Gastroesophageal sphincter (tissue), 3 donors: ENCODE measurements at regions not wholly inside any gene's neighbourhood (a gene's known extent, or its start where the extent isn't known, plus 50 kb on each side); places are given as distances from the start of the nearest gene placed in this dataset.

Source experiments
- POLR2A ChIP-seq, 2 donors: fragments of 450-650 bp; IDR thresholded peaks; one replicate each; pipeline ENCODE4 v1.6.1; 2017; ENCODE audit warnings: antibody characterized with exemption in 2 of 2, mild to moderate bottlenecking in 2 of 2, moderate library complexity in 1 of 2
- POLR2AphosphoS5 ChIP-seq: sonication (generic); formaldehyde crosslinking; IDR thresholded peaks from one replicate; pipeline ENCODE4 v1.6.1; 2017; ENCODE audit warnings: antibody characterized with exemption
- TF ChIP-seq, protein P1 (sequence below), 4 experiments: fragments of 200-600 bp in 2 of 4; fragments of 450-650 bp in 2 of 4; sonication (generic) in 1 of 4; IDR thresholded peaks; one replicate each; pipeline ENCODE4 v1.5.1; 2017 to 2019; ENCODE audit warnings: antibody characterized with exemption in 4 of 4, mild to moderate bottlenecking in 2 of 4, moderate library complexity in 2 of 4

DNA sequence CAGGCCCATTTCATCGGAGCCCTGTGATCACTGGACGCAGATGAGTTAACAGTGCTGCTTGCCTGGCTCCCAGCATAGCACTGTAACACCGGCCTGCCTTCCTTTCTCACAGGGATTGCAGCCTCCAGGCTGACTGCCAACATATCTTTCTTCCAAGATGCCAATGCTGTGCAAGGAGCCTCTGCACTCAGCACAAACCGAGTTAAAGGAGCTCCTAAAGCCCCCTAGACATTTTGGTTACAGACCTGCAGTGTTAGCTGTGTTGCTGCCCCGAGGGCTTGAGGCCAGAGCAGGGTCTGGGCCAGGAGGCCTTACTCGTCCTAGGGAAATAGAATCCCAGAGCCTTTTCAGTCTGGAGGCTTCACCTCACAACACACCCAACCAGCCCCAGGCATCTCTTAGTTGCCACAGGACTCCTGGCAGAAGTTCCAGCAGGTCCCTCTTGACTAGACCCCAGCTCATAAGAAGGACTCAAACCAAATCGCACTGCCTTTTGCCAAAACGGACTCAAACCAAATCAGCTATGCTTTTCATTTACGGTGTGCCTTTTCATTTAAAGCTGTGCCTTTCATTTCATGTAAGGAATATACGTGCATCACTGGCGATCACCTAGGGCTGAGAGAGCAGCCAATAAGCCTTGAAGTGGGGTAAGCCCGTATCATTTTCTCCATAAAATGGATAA lies 58.4 kb upstream of the EML4 start:
- TF ChIP-seq POLR2A (IDR thresholded peaks at IDR 0.05) (no peak), POLR2AphosphoS5 (no peak)
- TF ChIP-seq, protein P1, sequence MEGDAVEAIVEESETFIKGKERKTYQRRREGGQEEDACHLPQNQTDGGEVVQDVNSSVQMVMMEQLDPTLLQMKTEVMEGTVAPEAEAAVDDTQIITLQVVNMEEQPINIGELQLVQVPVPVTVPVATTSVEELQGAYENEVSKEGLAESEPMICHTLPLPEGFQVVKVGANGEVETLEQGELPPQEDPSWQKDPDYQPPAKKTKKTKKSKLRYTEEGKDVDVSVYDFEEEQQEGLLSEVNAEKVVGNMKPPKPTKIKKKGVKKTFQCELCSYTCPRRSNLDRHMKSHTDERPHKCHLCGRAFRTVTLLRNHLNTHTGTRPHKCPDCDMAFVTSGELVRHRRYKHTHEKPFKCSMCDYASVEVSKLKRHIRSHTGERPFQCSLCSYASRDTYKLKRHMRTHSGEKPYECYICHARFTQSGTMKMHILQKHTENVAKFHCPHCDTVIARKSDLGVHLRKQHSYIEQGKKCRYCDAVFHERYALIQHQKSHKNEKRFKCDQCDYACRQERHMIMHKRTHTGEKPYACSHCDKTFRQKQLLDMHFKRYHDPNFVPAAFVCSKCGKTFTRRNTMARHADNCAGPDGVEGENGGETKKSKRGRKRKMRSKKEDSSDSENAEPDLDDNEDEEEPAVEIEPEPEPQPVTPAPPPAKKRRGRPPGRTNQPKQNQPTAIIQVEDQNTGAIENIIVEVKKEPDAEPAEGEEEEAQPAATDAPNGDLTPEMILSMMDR (IDR thresholded peaks at IDR 0.05), result no peak
